Naive thymus-derived CD8-positive, alpha-beta T cell (primary cell): ENCODE measurements at regions not wholly inside any gene's neighbourhood (a gene's known extent, or its start where the extent isn't known, plus 50 kb on each side); places are given as distances from the start of the nearest gene placed in this dataset.
"Not testable (repeated sequence)": the region's sequence is repeated elsewhere in the genome, so short reads cannot be mapped to it uniquely, and the experiment has no call there.

Experiments used
- ATAC-seq, 2 donors: fragments of 150-1000 bp; cut with Tn5 transposase in 1 of 2; sonication (Bioruptor Pico), chemical (Tn5 transposase) in 1 of 2; 1 replicate in 1 of 2; 2 replicates in 1 of 2; pipeline ENCODE4 v1.10.0; 2021; ENCODE audit warnings: mild to moderate bottlenecking in 2 of 2, moderate library complexity in 2 of 2
- POLR2A ChIA-PET: fragments of 350-600 bp; sonication (Branson Sonifier 250); formaldehyde crosslinking; loops from one replicate; lab custom pipeline; 2021; ENCODE audit warnings: antibody characterized with exemption; lab: Charles Lee
- DNase-seq, 10 donors: peaks; one replicate each; pipeline versions ENCODE4 v3.0.0 to v3.0.0-alpha.2; 2020 to 2022
- H3K27ac Mint-ChIP-seq, 10 donors: one replicate each; pipeline ENCODE4 v1.8.0; 2020 to 2022; ENCODE audit warnings: mild to moderate bottlenecking in 10 of 10, mixed read lengths in 10 of 10, moderate library complexity in 4 of 10, inconsistent platforms in 1 of 10
- H3K27me3 Mint-ChIP-seq, 5 donors: one replicate each; pipeline ENCODE4 v1.8.0; 2021 to 2022; ENCODE audit warnings: mixed read lengths in 5 of 5
- H3K36me3 Mint-ChIP-seq, 3 donors: one replicate each; pipeline ENCODE4 v1.8.0; 2020 to 2022; ENCODE audit warnings: mixed read lengths in 3 of 3, mild to moderate bottlenecking in 2 of 3, inconsistent platforms in 1 of 3
- H3K4me1 Mint-ChIP-seq, 4 donors: one replicate each; pipeline ENCODE4 v1.8.0; 2021 to 2022; ENCODE audit warnings: mixed read lengths in 4 of 4
- H3K4me3 Mint-ChIP-seq, 10 donors: one replicate each; pipeline ENCODE4 v1.8.0; 2020 to 2022; ENCODE audit warnings: mild to moderate bottlenecking in 10 of 10, mixed read lengths in 10 of 10, moderate library complexity in 6 of 10, inconsistent platforms in 1 of 10
- H3K9me3 Mint-ChIP-seq, 9 donors: one replicate each; pipeline ENCODE4 v1.8.0; 2020 to 2022; ENCODE audit warnings: mixed read lengths in 9 of 9, mild to moderate bottlenecking in 3 of 9, inconsistent platforms in 1 of 9, moderate library complexity in 1 of 9

- DNase-seq (no peak), ATAC-seq (no peak)
- no peaks in the 10 kb centered on the region for H3K4me1 Mint-ChIP-seq
- H3K9me3 Mint-ChIP-seq: no peaks in the 10 kb centered on the region
- no peak overlapping the region for H3K4me3 Mint-ChIP-seq
- no peaks in the 10 kb centered on the region for H3K36me3 Mint-ChIP-seq
- POLR2A ChIA-PET: no interaction called here
- H3K27me3 Mint-ChIP-seq: peaks cover 0 to 7% (median 0%) of the 10 kb centered on the region in 5 donors
- H3K27ac Mint-ChIP-seq: no peak overlapping the region
Observed at GRCh38 chr21:15932726-15933125, 202.9 kb downstream of the USP25 start.

- Mint-ChIP-seq H3K4me1 (no peaks in the 10 kb centered on the region), H3K9me3 (no peaks in the 10 kb centered on the region), H3K27me3 (peaks cover 0 to 4% (median 0%) of the 10 kb centered on the region in 5 donors), H3K36me3 (no peaks in the 10 kb centered on the region), H3K4me3 (no peak overlapping the region), H3K27ac (no peak overlapping the region)
- DNase-seq (no peak), ATAC-seq (no peak)
- POLR2A ChIA-PET: no interaction called here
Observed at GRCh38 chr21:15935530-15935929, 205.7 kb downstream of the USP25 start.

GRCh38 chr21:15943009-15943666 is 213.4 kb downstream of the USP25 start:
- Mint-ChIP-seq H3K36me3 (no peaks in the 10 kb centered on the region), H3K9me3 (no peaks in the 10 kb centered on the region), H3K27ac (no peak overlapping the region), H3K4me3 (no peak overlapping the region), H3K27me3 (peaks cover 0 to 8% (median 4%) of the 10 kb centered on the region in 5 donors), H3K4me1 (no peaks in the 10 kb centered on the region)
- POLR2A ChIA-PET: no interaction called here
- DNase-seq (no peak), ATAC-seq (no peak)

- peaks cover 2 to 26% (median 7%) of the 10 kb centered on the region in 5 donors for H3K27me3 Mint-ChIP-seq
- no peaks in the 10 kb centered on the region for H3K4me1 Mint-ChIP-seq
- ATAC-seq (no peak), DNase-seq (no peak)
- no peak overlapping the region for H3K27ac Mint-ChIP-seq
- peaks cover 0 to 11% (median 2%) of the 10 kb centered on the region in 3 donors for H3K36me3 Mint-ChIP-seq
- POLR2A ChIA-PET: no interaction called here
- no peak overlapping the region for H3K4me3 Mint-ChIP-seq
- peaks cover under 1 to 24% (median 18%) of the 10 kb centered on the region in 9 donors for H3K9me3 Mint-ChIP-seq
Observed at GRCh38 chr21:15947677-15948076, 217.9 kb downstream of the USP25 start.

- Mint-ChIP-seq H3K4me3 (no peak overlapping the region), H3K27ac (no peak overlapping the region), H3K36me3 (peaks cover 2 to 26% (median 3%) of the 10 kb centered on the region in 3 donors), H3K27me3 (peaks cover 0 to 26% (median 3%) of the 10 kb centered on the region in 5 donors), H3K4me1 (no peaks in the 10 kb centered on the region), H3K9me3 (peaks cover 11 to 58% (median 43%) of the 10 kb centered on the region in 9 donors)
- DNase-seq: no peak
- POLR2A ChIA-PET: no interaction called here
- no peak for ATAC-seq
Observed at GRCh38 chr21:15953551-15954116, 223.9 kb downstream of the USP25 start.

GRCh38 chr21:15964236-15964855 is 234.6 kb downstream of the USP25 start:
- Mint-ChIP-seq H3K27ac (no peak overlapping the region), H3K36me3 (no peaks in the 10 kb centered on the region), H3K27me3 (peaks cover 0 to 3% (median 2%) of the 10 kb centered on the region in 5 donors), H3K9me3 (peaks cover 0 to 1% (median 0%) of the 10 kb centered on the region in 9 donors), H3K4me1 (no peaks in the 10 kb centered on the region), H3K4me3 (no peak overlapping the region)
- DNase-seq (no peak), ATAC-seq (no peak)
- POLR2A ChIA-PET: no interaction called here

GRCh38 chr21:15966231-15966630 is 236.4 kb downstream of the USP25 start:
- Mint-ChIP-seq H3K36me3 (no peaks in the 10 kb centered on the region), H3K27me3 (peaks cover 0 to 3% (median 0%) of the 10 kb centered on the region in 5 donors), H3K4me3 (no peak overlapping the region), H3K4me1 (no peaks in the 10 kb centered on the region), H3K9me3 (peaks cover 0 to 1% (median 0%) of the 10 kb centered on the region in 9 donors), H3K27ac (no peak overlapping the region)
- DNase-seq (no peak), ATAC-seq (no peak)
- POLR2A ChIA-PET: no interaction called here

GRCh38 chr21:15966651-15967050 is 236.9 kb downstream of the USP25 start:
- H3K36me3 Mint-ChIP-seq: no peaks in the 10 kb centered on the region
- DNase-seq (no peak), ATAC-seq (no peak)
- H3K4me3 Mint-ChIP-seq: no peak overlapping the region
- no peak overlapping the region for H3K27ac Mint-ChIP-seq
- no peaks in the 10 kb centered on the region for H3K9me3 Mint-ChIP-seq
- POLR2A ChIA-PET: no interaction called here
- H3K4me1 Mint-ChIP-seq: no peaks in the 10 kb centered on the region
- H3K27me3 Mint-ChIP-seq: peaks cover 0 to 3% (median 0%) of the 10 kb centered on the region in 5 donors

- no peak for DNase-seq
- H3K4me1 Mint-ChIP-seq: no peaks in the 10 kb centered on the region
- no peaks in the 10 kb centered on the region for H3K36me3 Mint-ChIP-seq
- POLR2A ChIA-PET: no interaction called here
- ATAC-seq: no peak
- H3K9me3 Mint-ChIP-seq: no peaks in the 10 kb centered on the region
- no peak overlapping the region for H3K4me3 Mint-ChIP-seq
- peaks cover 0 to 3% (median 0%) of the 10 kb centered on the region in 5 donors for H3K27me3 Mint-ChIP-seq
- no peak overlapping the region for H3K27ac Mint-ChIP-seq
Observed at GRCh38 chr21:15967661-15968060, 237.9 kb downstream of the USP25 start.

GRCh38 chr21:15968776-15969310 is 239.1 kb downstream of the USP25 start:
- Mint-ChIP-seq H3K27ac (no peak overlapping the region), H3K4me3 (no peak overlapping the region), H3K4me1 (no peaks in the 10 kb centered on the region), H3K27me3 (no peaks in the 10 kb centered on the region), H3K9me3 (no peaks in the 10 kb centered on the region), H3K36me3 (no peaks in the 10 kb centered on the region)
- no peak for ATAC-seq
- POLR2A ChIA-PET: no interaction called here
- no peak for DNase-seq

- H3K9me3 Mint-ChIP-seq: no peaks in the 10 kb centered on the region
- H3K27me3 Mint-ChIP-seq: peaks cover 0 to 4% (median 0%) of the 10 kb centered on the region in 5 donors
- H3K4me1 Mint-ChIP-seq: no peaks in the 10 kb centered on the region
- POLR2A ChIA-PET: no interaction called here
- ATAC-seq (no peak), DNase-seq (no peak)
- no peak overlapping the region for H3K27ac Mint-ChIP-seq
- no peak overlapping the region for H3K4me3 Mint-ChIP-seq
- H3K36me3 Mint-ChIP-seq: no peaks in the 10 kb centered on the region
Observed at GRCh38 chr21:15976807-15977206, 247.0 kb downstream of the USP25 start.

GRCh38 chr21:15978215-15978738 is 248.5 kb downstream of the USP25 start:
- Mint-ChIP-seq H3K27me3 (peaks cover 0 to 5% (median 0%) of the 10 kb centered on the region in 5 donors), H3K27ac (no peak overlapping the region), H3K36me3 (no peaks in the 10 kb centered on the region), H3K4me1 (no peaks in the 10 kb centered on the region), H3K9me3 (peaks cover 0 to 2% (median 0%) of the 10 kb centered on the region in 9 donors), H3K4me3 (no peak overlapping the region)
- DNase-seq: no peak
- ATAC-seq: no peak
- POLR2A ChIA-PET: no interaction called here

GRCh38 chr21:15979493-15979892 is 249.7 kb downstream of the USP25 start:
- H3K4me1 Mint-ChIP-seq, H3K27ac Mint-ChIP-seq, H3K4me3 Mint-ChIP-seq, H3K36me3 Mint-ChIP-seq, POLR2A ChIA-PET, ATAC-seq, DNase-seq: not testable (repeated sequence)
- H3K9me3 Mint-ChIP-seq: peaks cover 0 to 14% (median 0%) of the 10 kb centered on the region in 9 donors
- peaks cover 0 to 17% (median 5%) of the 10 kb centered on the region in 5 donors for H3K27me3 Mint-ChIP-seq
